HepG2 (cell line): ENCODE measurements at regions not wholly inside any gene's neighbourhood (a gene's known extent, or its start where the extent isn't known, plus 50 kb on each side); places are given as distances from the start of the nearest gene placed in this dataset.

Experiments used
- ATAC-seq: fragments of 200-7000 bp; cut with Tn5 transposase; 3 replicates; pipeline ENCODE4 v1.9.1; 2020; ENCODE audit warnings: mild to moderate bottlenecking, moderate library complexity
- BruUV-seq: library from RNA; stranded (reverse); fragments of 400-500 nt; replicated peaks from 2 replicates; lab custom pipeline; 2021; lab: Mats Ljungman, UMichigan
- CTCF ChIA-PET: fragments of 300-600 bp; formaldehyde crosslinking; extraction: SDS; loops from one replicate; lab custom pipeline; 2021; ENCODE audit warnings: low total read pairs, inconsistent platforms, low intra/inter-chr PET ratio; lab: Yijun Ruan, JAX
- POLR2A ChIA-PET: fragments of 350-600 bp; sonication (Branson Sonifier 250); formaldehyde crosslinking; loops from one replicate; lab custom pipeline; 2020; ENCODE audit warnings: antibody characterized with exemption, inconsistent platforms; lab: Yijun Ruan, JAX
- DNase-seq: peaks from one replicate; pipeline ENCODE4 v3.0.0-alpha.2; 2015; ENCODE audit warnings: low spot score
- FAIRE-seq: peaks from 3 replicates; lab custom pipeline; 2011; peaks lifted over from hg19 to GRCh38; lab: Jason Lieb, UNC
- H2AFZ ChIP-seq: one replicate; pipeline ENCODE4 v1.6.1; 2011; ENCODE audit warnings: low read length, inconsistent platforms
- H3K27ac ChIP-seq: fragments of 300-600 bp; 3 replicates; pipeline ENCODE4 v1.8.0; 2011; ENCODE audit warnings: mixed run types, mild to moderate bottlenecking, mixed read lengths, low read length, inconsistent platforms; ENCODE audit not compliant: insufficient read depth; ENCODE audit errors: extremely low read length
- H3K27me3 ChIP-seq, 2 experiments: fragments of 200-600 bp in 1 of 2; 2 replicates in 1 of 2; 3 replicates in 1 of 2; pipeline versions ENCODE4 v1.6.0 to v1.8.0; 2011; ENCODE audit warnings: low read length in 2 of 2, mild to moderate bottlenecking in 2 of 2, moderate library complexity in 2 of 2, inconsistent platforms in 1 of 2; ENCODE audit not compliant: insufficient read depth in 2 of 2, control insufficient read depth in 1 of 2
- H3K36me3 ChIP-seq, 2 experiments: fragments of 200-600 bp in 1 of 2; replicated peaks in 1 of 2; 2 replicates in 1 of 2; 3 replicates in 1 of 2; pipeline versions ENCODE4 v1.5.1 to v1.8.0; 2011; ENCODE audit warnings: low read length in 2 of 2, inconsistent platforms in 1 of 2; ENCODE audit not compliant: insufficient read depth in 2 of 2, control insufficient read depth in 1 of 2
- H3K4me1 ChIP-seq: 2 replicates; pipeline ENCODE4 v1.5.1; 2012; ENCODE audit warnings: low read length, inconsistent platforms; ENCODE audit not compliant: insufficient read depth
- H3K4me2 ChIP-seq: 2 replicates; pipeline ENCODE4 v1.6.0; 2011; ENCODE audit warnings: low read depth, low read length, inconsistent platforms
- H3K4me3 ChIP-seq, 3 experiments: fragments of 200-600 bp in 1 of 3; sonication (generic), shearing (Covaris generic) in 1 of 3; replicated peaks in 1 of 3; 2 replicates each; pipeline ENCODE4 v1.5.1; 2011 to 2016; ENCODE audit warnings: low read length in 3 of 3, inconsistent platforms in 2 of 3, low read depth in 2 of 3, mild to moderate bottlenecking in 2 of 3, control low read depth in 1 of 3, mixed read lengths in 1 of 3; ENCODE audit not compliant: insufficient read depth in 1 of 3
- H3K79me2 ChIP-seq: one replicate; pipeline ENCODE4 v1.6.1; 2011; ENCODE audit warnings: low read length, inconsistent platforms; ENCODE audit not compliant: insufficient read depth
- H3K9ac ChIP-seq: 2 replicates; pipeline ENCODE4 v1.6.0; 2011; ENCODE audit warnings: mild to moderate bottlenecking, low read depth, low read length, inconsistent platforms; ENCODE audit not compliant: insufficient read depth
- H3K9me3 ChIP-seq: 2 replicates; pipeline ENCODE4 v1.5.1; 2012; ENCODE audit warnings: mild to moderate bottlenecking, low read length
- H4K20me1 ChIP-seq: 2 replicates; pipeline ENCODE4 v1.6.0; 2011; ENCODE audit warnings: inconsistent platforms, mild to moderate bottlenecking, low read length, moderate library complexity; ENCODE audit not compliant: insufficient read depth
- HINFP ChIP-seq: sonication (generic); formaldehyde crosslinking; IDR thresholded peaks from 2 replicates; pipeline ENCODE4 v1.4.0; 2020; ENCODE audit warnings: low read depth, mild to moderate bottlenecking, missing genetic modification reagents
- MBD4 ChIP-seq: IDR thresholded peaks from 2 replicates; pipeline ENCODE4 v1.6.1; 2012; ENCODE audit warnings: low read length, inconsistent platforms, borderline replicate concordance
- MED8 ChIP-seq: sonication (generic); formaldehyde crosslinking; IDR thresholded peaks from 2 replicates; pipeline ENCODE4 v1.8.1; 2023; ENCODE audit warnings: mild to moderate bottlenecking, missing genetic modification reagents; ENCODE audit not compliant: insufficient replicate concordance
- MZF1 ChIP-seq: sonication (generic); formaldehyde crosslinking; IDR thresholded peaks from 2 replicates; pipeline ENCODE4 v1.8.1; 2023; ENCODE audit warnings: mild to moderate bottlenecking, missing genetic modification reagents, borderline replicate concordance
- NFKBIZ ChIP-seq: IDR thresholded peaks from 2 replicates; pipeline ENCODE4 v1.6.1; 2018; ENCODE audit warnings: missing genetic modification reagents, missing compliant biosample characterization
- NR2C2 ChIP-seq: sonication (generic); formaldehyde crosslinking; IDR thresholded peaks from 2 replicates; pipeline ENCODE4 v1.4.0; 2020; ENCODE audit warnings: missing genetic modification reagents, mild to moderate bottlenecking, moderate library complexity, borderline replicate concordance
- TCF7 ChIP-seq: sonication (generic); IDR thresholded peaks from 2 replicates; pipeline ENCODE4 v1.6.1; 2016; ENCODE audit warnings: antibody characterized with exemption, low read depth
- ZBTB44 ChIP-seq: sonication (generic); formaldehyde crosslinking; IDR thresholded peaks from 2 replicates; pipeline ENCODE4 v1.4.0; 2020; ENCODE audit warnings: missing genetic modification reagents
- ZBTB8A ChIP-seq: sonication (generic); formaldehyde crosslinking; IDR thresholded peaks from 2 replicates; pipeline ENCODE4 v1.4.0; 2020; ENCODE audit warnings: mild to moderate bottlenecking, low read depth, missing genetic modification reagents, borderline replicate concordance
- ZFP62 ChIP-seq: sonication (generic); formaldehyde crosslinking; IDR thresholded peaks from 2 replicates; pipeline ENCODE4 v1.4.0; 2020; ENCODE audit warnings: missing genetic modification reagents
- ZNF232 ChIP-seq: sonication (generic); formaldehyde crosslinking; IDR thresholded peaks from 2 replicates; pipeline ENCODE4 v1.4.0; 2020; ENCODE audit warnings: missing genetic modification reagents, borderline replicate concordance
- ZNF343 ChIP-seq: sonication (generic); formaldehyde crosslinking; IDR thresholded peaks from 2 replicates; pipeline ENCODE4 v1.4.0; 2020; ENCODE audit warnings: mild to moderate bottlenecking, missing genetic modification reagents
- ZNF576 ChIP-seq: sonication (generic); formaldehyde crosslinking; IDR thresholded peaks from 2 replicates; pipeline ENCODE4 v1.4.0; 2020; ENCODE audit warnings: mild to moderate bottlenecking, missing genetic modification reagents
- ZSCAN29 ChIP-seq: sonication (generic); formaldehyde crosslinking; conservative IDR thresholded peaks from 2 replicates; pipeline ENCODE4 v1.4.0; 2020; ENCODE audit warnings: mild to moderate bottlenecking, missing genetic modification reagents
- WGBS: methylation state at CpG from one replicate; pipeline ENCODE4 v1.1.6; 2017; ENCODE audit warnings: low lambda C conversion rate; 5-methylcytosine and 5-hydroxymethylcytosine counted together
- in situ Hi-C: cut with HindIII; loops from 2 replicates; pipeline ENCODE4 v1.10.0; 2017; ENCODE audit warnings: low pct_unique_long_range_greater_than_20kb; ENCODE audit not compliant: extremely low pct_ligation_motif_present
- intact Hi-C: fragments of 100-400 bp; cut with micrococcal nuclease; formaldehyde crosslinking; loops from one replicate; pipeline ENCODE4 v1.10.0; 2022; ENCODE audit not compliant: unreplicated experiment

DNA sequence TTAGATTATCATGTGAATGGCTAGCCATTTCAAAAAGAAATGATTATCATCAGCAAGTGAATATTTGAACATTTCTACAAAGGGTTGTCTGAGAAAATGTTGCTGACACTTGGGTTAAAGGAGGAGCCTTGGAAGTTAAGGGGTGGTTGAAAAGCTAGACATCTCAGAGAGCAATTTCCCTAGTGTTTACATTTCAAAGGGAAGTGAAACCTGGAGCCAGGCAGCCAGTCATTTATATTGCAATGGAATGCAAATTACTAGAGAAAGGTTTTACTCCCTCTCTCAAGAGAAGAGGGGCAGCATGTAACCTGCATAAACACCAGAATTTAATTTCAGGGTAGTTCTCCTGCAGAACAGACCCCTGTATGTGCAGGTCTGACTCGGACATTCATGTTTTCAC lies 279.0 kb downstream of the SLC16A7 start:
- Histone ChIP-seq H3K9ac (no peak overlapping the region), H3K4me2 (no peak overlapping the region), H2AFZ (no peak overlapping the region), H3K4me3 (no peak overlapping the region), H3K36me3 (no peaks in the 10 kb centered on the region), H3K27me3 (no peaks in the 10 kb centered on the region; a peak in 1 of 5 replicates), H3K4me1 (no peaks in the 10 kb centered on the region), H3K79me2 (no peaks in the 10 kb centered on the region), H4K20me1 (no peaks in the 10 kb centered on the region), H3K27ac (no peak overlapping the region), H3K9me3 (peaks cover 24% of the 10 kb centered on the region)
- no peak for TF ChIP-seq ZSCAN29 (CRISPR knock-in tag)
- no peak for TF ChIP-seq NR2C2 (CRISPR knock-in tag)
- no peak for TF ChIP-seq NFKBIZ
- no peak for TF ChIP-seq ZNF343 (CRISPR knock-in tag)
- no peak for TF ChIP-seq HINFP
- TF ChIP-seq ZNF232 (CRISPR knock-in tag), result no peak
- no peak for TF ChIP-seq MBD4
- no peak for TF ChIP-seq ZBTB8A (CRISPR knock-in tag)
- no peak for TF ChIP-seq ZBTB44
- no peak for TF ChIP-seq MZF1 (CRISPR knock-in tag)
- no peak for TF ChIP-seq ZNF576 (CRISPR knock-in tag)
- no peak for TF ChIP-seq ZFP62
- no peak for TF ChIP-seq TCF7
- no peak for TF ChIP-seq MED8 (CRISPR knock-in tag)
- intact Hi-C loops, result no loop called here
- BruUV-seq, result no TSS peak
- WGBS, result 0% methylated on average over 1 of the region's 1 CpG
- FAIRE-seq (no peak), ATAC-seq (no peak), DNase-seq (no peak)
- in situ Hi-C loops, result no loop called here
- ChIA-PET CTCF (no interaction called here), POLR2A (no interaction called here)
